DND-41 (cell line): ENCODE measurements at regions not wholly inside any gene's neighbourhood (a gene's known extent, or its start where the extent isn't known, plus 50 kb on each side); places are given as distances from the start of the nearest gene placed in this dataset.

Source experiments
- ATAC-seq: fragments of 200-7000 bp; cut with Tn5 transposase; 3 replicates; pipeline ENCODE4 v1.9.1; 2021; ENCODE audit warnings: low read depth; ENCODE audit not compliant: insufficient read depth
- DNase-seq: peaks from one replicate; pipeline ENCODE4 v3.0.0-alpha.2; 2020
- H2AFZ ChIP-seq: 2 replicates; pipeline ENCODE4 v1.6.0; 2012; ENCODE audit warnings: low read depth, low read length
- H3K27ac ChIP-seq: 2 replicates; pipeline ENCODE4 v1.5.1; 2012; ENCODE audit warnings: low read length, inconsistent platforms
- H3K27me3 ChIP-seq: fragments of 200-600 bp; sonication (generic); 2 replicates; pipeline ENCODE4 v1.6.0; 2012; ENCODE audit warnings: low read length, mild to moderate bottlenecking, inconsistent platforms; ENCODE audit not compliant: insufficient read depth, poor library complexity
- H3K36me3 ChIP-seq: 2 replicates; pipeline ENCODE4 v1.5.1; 2012; ENCODE audit warnings: low read length, inconsistent platforms; ENCODE audit not compliant: insufficient read depth
- H3K4me1 ChIP-seq: 2 replicates; pipeline ENCODE4 v1.5.1; 2012; ENCODE audit warnings: mild to moderate bottlenecking, low read length; ENCODE audit not compliant: insufficient read depth
- H3K4me2 ChIP-seq: 2 replicates; pipeline ENCODE4 v1.6.0; 2012; ENCODE audit warnings: mild to moderate bottlenecking, moderate library complexity, low read length, inconsistent platforms; ENCODE audit not compliant: insufficient read depth
- H3K4me3 ChIP-seq, 2 experiments: fragments of 200-600 bp in 1 of 2; shearing (Covaris generic) in 1 of 2; 2 replicates each; pipeline ENCODE4 v1.5.1; 2012 to 2016; ENCODE audit warnings: inconsistent platforms in 2 of 2, low read length in 2 of 2, mild to moderate bottlenecking in 2 of 2, low read depth in 1 of 2, moderate library complexity in 1 of 2
- H3K79me2 ChIP-seq: 2 replicates; pipeline ENCODE4 v1.6.0; 2012; ENCODE audit warnings: low read length, inconsistent platforms; ENCODE audit not compliant: insufficient read depth
- H3K9ac ChIP-seq: 2 replicates; pipeline ENCODE4 v1.6.0; 2012; ENCODE audit warnings: low read depth, mild to moderate bottlenecking, inconsistent platforms, low read length, moderate library complexity
- H3K9me3 ChIP-seq: 2 replicates; pipeline ENCODE4 v1.5.1; 2012; ENCODE audit warnings: low read length, moderate library complexity, mild to moderate bottlenecking, inconsistent platforms; ENCODE audit not compliant: insufficient read depth, severe bottlenecking
- H4K20me1 ChIP-seq: 2 replicates; pipeline ENCODE4 v1.6.0; 2012; ENCODE audit warnings: low read length; ENCODE audit not compliant: insufficient read depth
- CTCF ChIP-seq: IDR thresholded peaks from 2 replicates; pipeline ENCODE4 v1.5.1; 2012; ENCODE audit warnings: borderline replicate concordance, low read length, moderate library complexity, mild to moderate bottlenecking; ENCODE audit not compliant: poor library complexity, severe bottlenecking; ENCODE audit errors: extremely low read depth
- EZH2 ChIP-seq: IDR thresholded peaks from 3 replicates; pipeline ENCODE4 v1.6.1; 2012; ENCODE audit warnings: borderline replicate concordance, low read depth, mild to moderate bottlenecking, moderate library complexity, low read length, inconsistent platforms; ENCODE audit not compliant: severe bottlenecking

- no peak overlapping the region for H2AFZ ChIP-seq
- TF ChIP-seq CTCF, result no peak
- TF ChIP-seq EZH2, result no peak
- no peak for ATAC-seq
- H3K9me3 ChIP-seq, result no peaks in the 10 kb centered on the region
- H3K4me2 ChIP-seq, result no peak overlapping the region
- H3K36me3 ChIP-seq, result no peaks in the 10 kb centered on the region
- no peak overlapping the region for H3K4me3 ChIP-seq
- H3K9ac ChIP-seq, result no peak overlapping the region
- H3K79me2 ChIP-seq, result no peaks in the 10 kb centered on the region
- DNase-seq, result no peak
- H3K27ac ChIP-seq, result no peak overlapping the region
- H3K27me3 ChIP-seq, result no peaks in the 10 kb centered on the region
- H3K4me1 ChIP-seq, result no peaks in the 10 kb centered on the region
- H4K20me1 ChIP-seq, result no peaks in the 10 kb centered on the region
Observed at GRCh38 chr9:108463932-108464606, 391.7 kb downstream of the ACTL7B start.

GRCh38 chr9:108456903-108457302, 398.9 kb downstream of the ACTL7B start:
- Histone ChIP-seq H2AFZ (no peak overlapping the region), H3K36me3 (no peaks in the 10 kb centered on the region), H3K27me3 (no peaks in the 10 kb centered on the region), H3K9ac (no peak overlapping the region), H3K4me3 (no peak overlapping the region), H4K20me1 (no peaks in the 10 kb centered on the region), H3K9me3 (no peaks in the 10 kb centered on the region), H3K4me2 (no peak overlapping the region), H3K27ac (no peak overlapping the region), H3K4me1 (no peaks in the 10 kb centered on the region), H3K79me2 (no peaks in the 10 kb centered on the region)
- ATAC-seq (no peak), DNase-seq (no peak)
- TF ChIP-seq CTCF, result no peak
- TF ChIP-seq EZH2, result no peak

GRCh38 chr9:108445431-108446071, 410.2 kb downstream of the ACTL7B start:
- Histone ChIP-seq H3K79me2 (no peaks in the 10 kb centered on the region), H3K4me1 (no peaks in the 10 kb centered on the region), H4K20me1 (no peaks in the 10 kb centered on the region), H2AFZ (no peak overlapping the region), H3K9me3 (no peaks in the 10 kb centered on the region), H3K9ac (no peak overlapping the region), H3K4me3 (no peak overlapping the region), H3K27ac (no peak overlapping the region), H3K27me3 (no peaks in the 10 kb centered on the region), H3K4me2 (no peak overlapping the region), H3K36me3 (no peaks in the 10 kb centered on the region)
- TF ChIP-seq EZH2 (no peak), CTCF (no peak)
- ATAC-seq (no peak), DNase-seq (no peak)
